BJ (cell line): ENCODE measurements at regions not wholly inside any gene's neighbourhood (a gene's known extent, or its start where the extent isn't known, plus 50 kb on each side); places are given as distances from the start of the nearest gene placed in this dataset.

ENCODE experiments used
- CTCF ChIA-PET: fragments of 350-600 bp; formaldehyde crosslinking; extraction: SDS; loops from one replicate; lab custom pipeline; 2021; ENCODE audit warnings: antibody characterized with exemption, inconsistent platforms; lab: Yijun Ruan, JAX
- POLR2A ChIA-PET: fragments of 300-600 bp; sonication (Branson Sonifier 250); formaldehyde crosslinking; extraction: SDS; loops from one replicate; lab custom pipeline; 2021; ENCODE audit warnings: antibody characterized with exemption; lab: Charles Lee
- DNase-seq: peaks from one replicate; pipeline ENCODE4 v3.0.0-alpha.2; 2011; ENCODE audit warnings: low read depth
- H3K27me3 ChIP-seq: 2 replicates; pipeline ENCODE4 v1.6.0; 2011; ENCODE audit warnings: low read length; ENCODE audit not compliant: control insufficient read depth, insufficient read depth
- H3K36me3 ChIP-seq: 2 replicates; pipeline ENCODE4 v1.5.1; 2011; ENCODE audit warnings: low read length; ENCODE audit not compliant: control insufficient read depth, insufficient read depth
- H3K4me3 ChIP-seq: 2 replicates; pipeline ENCODE4 v1.5.1; 2011; ENCODE audit warnings: low read depth, mild to moderate bottlenecking, control low read depth, low read length
- CTCF ChIP-seq: IDR thresholded peaks from 2 replicates; pipeline ENCODE4 v1.5.1; 2011; ENCODE audit warnings: low read depth, mild to moderate bottlenecking, control low read depth, inconsistent platforms, low read length, moderate library complexity; ENCODE audit not compliant: insufficient read depth

DNA sequence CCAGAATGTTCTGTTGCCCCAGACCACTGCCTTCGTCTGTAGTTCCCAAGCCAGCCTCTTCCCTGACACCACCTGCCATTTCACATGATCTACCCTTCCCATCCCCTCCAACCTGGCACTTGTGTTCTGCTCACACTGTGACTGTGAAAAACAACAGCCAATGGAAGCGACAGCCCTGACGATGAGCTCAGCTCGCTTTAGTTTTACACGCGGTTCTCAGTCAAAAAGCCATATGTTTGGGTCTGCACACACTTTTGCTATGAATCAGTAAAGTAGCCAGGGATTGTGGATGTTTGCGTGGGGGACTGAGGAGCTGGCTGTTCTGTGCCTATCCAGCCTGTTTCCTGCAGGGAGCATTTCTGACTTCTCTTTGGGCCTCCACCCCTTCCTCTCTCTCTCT, 282.7 kb downstream of the WDR11 start:
- no peak for DNase-seq
- TF ChIP-seq CTCF = no peak
- POLR2A ChIA-PET = no interaction called here
- CTCF ChIA-PET = no interaction called here
- Histone ChIP-seq H3K27me3 (no peaks in the 10 kb centered on the region), H3K4me3 (no peak overlapping the region), H3K36me3 (no peaks in the 10 kb centered on the region)

DNA sequence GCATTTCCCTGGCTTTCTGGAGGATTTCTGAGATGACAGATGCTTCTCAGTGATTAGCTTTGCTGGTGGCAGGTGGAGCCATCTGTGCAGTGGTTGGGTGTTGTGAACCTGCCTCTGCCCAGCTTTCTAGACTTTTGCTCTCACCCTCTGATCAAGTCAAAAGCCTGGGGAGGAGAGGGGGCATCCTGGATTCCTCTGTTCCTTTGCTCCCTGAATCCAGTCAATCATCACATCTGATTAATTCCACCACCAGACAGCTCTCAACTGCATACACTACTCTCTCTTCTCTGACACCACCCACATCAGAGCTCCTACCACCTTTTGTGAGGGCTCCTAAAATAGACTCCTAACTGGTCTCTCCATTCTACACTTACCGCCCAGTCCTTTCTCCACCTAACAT, 283.5 kb downstream of the WDR11 start:
- CTCF ChIA-PET = no interaction called here
- no peak overlapping the region for H3K4me3 ChIP-seq
- POLR2A ChIA-PET = no interaction called here
- TF ChIP-seq CTCF = no peak
- no peaks in the 10 kb centered on the region for H3K27me3 ChIP-seq
- H3K36me3 ChIP-seq = no peaks in the 10 kb centered on the region
- DNase-seq = no peak

GRCh38 chr10:121135512-121135911, 284.4 kb downstream of the WDR11 start:
- Histone ChIP-seq H3K27me3 (no peaks in the 10 kb centered on the region), H3K36me3 (no peaks in the 10 kb centered on the region), H3K4me3 (no peak overlapping the region)
- no peak for TF ChIP-seq CTCF
- ChIA-PET CTCF (no interaction called here), POLR2A (no interaction called here)
- DNase-seq = no peak

DNA sequence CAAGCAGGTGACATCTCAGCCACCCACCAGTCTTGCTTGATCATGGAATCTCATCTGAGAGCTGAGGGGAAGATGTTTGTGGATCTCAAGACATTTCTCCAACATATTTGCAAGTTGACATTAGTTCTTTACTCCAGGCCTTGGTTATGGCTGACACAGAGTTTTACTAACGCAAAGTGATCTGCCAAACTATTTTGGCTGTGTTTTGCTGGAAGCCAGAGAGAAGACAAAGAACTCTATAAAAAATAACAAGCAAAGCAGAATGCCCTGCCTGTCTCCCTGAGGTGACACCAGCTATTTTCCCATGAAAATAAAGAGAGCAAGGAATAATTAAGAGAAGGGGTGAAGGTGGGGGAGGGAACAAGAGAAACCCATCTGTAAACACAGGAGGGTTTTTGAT, 286.4 kb downstream of the WDR11 start:
- POLR2A ChIA-PET = no interaction called here

GRCh38 chr10:121138112-121138860, 287.1 kb downstream of the WDR11 start:
- Histone ChIP-seq H3K36me3 (no peaks in the 10 kb centered on the region), H3K27me3 (no peaks in the 10 kb centered on the region), H3K4me3 (no peak overlapping the region)
- ChIA-PET CTCF (interaction anchor here (0.6 kb wide), 1 partner anchor 117 kb away, joined by 4 read pairs; no protein-coding TSS in a partner anchor), POLR2A (no interaction called here)
- no peak for DNase-seq
- TF ChIP-seq CTCF = no peak

More for the DNA sequence above, 286.4 kb downstream of the WDR11 start:
- Histone ChIP-seq H3K4me3 (no peak overlapping the region), H3K36me3 (no peaks in the 10 kb centered on the region), H3K27me3 (no peaks in the 10 kb centered on the region)
- DNase-seq = no peak
- TF ChIP-seq CTCF = no peak
- CTCF ChIA-PET = no interaction called here
